Esophagus muscularis mucosa (tissue), 4 donors: ENCODE measurements at regions not wholly inside any gene's neighbourhood (a gene's known extent, or its start where the extent isn't known, plus 50 kb on each side); places are given as distances from the start of the nearest gene placed in this dataset.

ENCODE experiments used
- DNase-seq: peaks from one replicate; pipeline ENCODE4 v3.0.0-alpha.2; 2017; ENCODE audit errors: extremely low spot score
- H3K27ac ChIP-seq, 4 donors: fragments of 200-600 bp; sonication (generic); replicated peaks in 1 of 4; 1 replicate in 3 of 4; 2 replicates in 1 of 4; pipeline ENCODE4 v1.5.1; 2016 to 2019; ENCODE audit warnings: mild to moderate bottlenecking in 1 of 4
- H3K27me3 ChIP-seq, 4 donors: fragments of 200-600 bp; sonication (generic); one replicate each; pipeline versions ENCODE4 v1.5.1 to v1.6.0; 2016 to 2019
- H3K36me3 ChIP-seq, 4 donors: fragments of 200-600 bp; sonication (generic); one replicate each; pipeline ENCODE4 v1.5.1; 2016 to 2019
- H3K4me1 ChIP-seq, 4 donors: fragments of 200-600 bp; sonication (generic); one replicate each; pipeline ENCODE4 v1.5.1; 2016 to 2019
- H3K4me3 ChIP-seq, 4 donors: fragments of 200-600 bp; sonication (generic); 1 replicate in 2 of 4; 2 replicates in 2 of 4; pipeline ENCODE4 v1.5.1; 2016 to 2019; ENCODE audit warnings: mild to moderate bottlenecking in 4 of 4, moderate library complexity in 1 of 4
- H3K9me3 ChIP-seq, 4 donors: fragments of 200-600 bp; sonication (generic); 1 replicate in 3 of 4; 2 replicates in 1 of 4; pipeline ENCODE4 v1.5.1; 2016 to 2019
- EP300 ChIP-seq: sonication (generic); formaldehyde crosslinking; IDR thresholded peaks from one replicate; pipeline ENCODE4 v1.6.1; 2017; ENCODE audit warnings: antibody characterized with exemption
- POLR2A ChIP-seq: fragments of 450-650 bp; IDR thresholded peaks from one replicate; pipeline ENCODE4 v1.6.1; 2017; ENCODE audit warnings: antibody characterized with exemption, moderate library complexity, mild to moderate bottlenecking, low read depth
- POLR2AphosphoS5 ChIP-seq, 2 donors: sonication (generic); formaldehyde crosslinking; IDR thresholded peaks; one replicate each; pipeline ENCODE4 v1.6.1; 2017; ENCODE audit warnings: antibody characterized with exemption in 2 of 2
- WGBS: methylation state at CpG from one replicate; pipeline ENCODE4 v1.1.5; 2018; 5-methylcytosine and 5-hydroxymethylcytosine counted together
- intact Hi-C: fragments of 100-400 bp; cut with DNase I; formaldehyde crosslinking; loops from one replicate; pipeline ENCODE4 v1.15.1; 2023
- TF ChIP-seq, protein P1 (sequence below), 3 experiments: fragments of 200-600 bp in 2 of 3; fragments of 450-650 bp in 1 of 3; sonication (generic) in 2 of 3; IDR thresholded peaks; one replicate each; pipeline ENCODE4 v1.5.1; 2017 to 2019; ENCODE audit warnings: antibody characterized with exemption in 3 of 3, mild to moderate bottlenecking in 2 of 3, moderate library complexity in 1 of 3

DNA sequence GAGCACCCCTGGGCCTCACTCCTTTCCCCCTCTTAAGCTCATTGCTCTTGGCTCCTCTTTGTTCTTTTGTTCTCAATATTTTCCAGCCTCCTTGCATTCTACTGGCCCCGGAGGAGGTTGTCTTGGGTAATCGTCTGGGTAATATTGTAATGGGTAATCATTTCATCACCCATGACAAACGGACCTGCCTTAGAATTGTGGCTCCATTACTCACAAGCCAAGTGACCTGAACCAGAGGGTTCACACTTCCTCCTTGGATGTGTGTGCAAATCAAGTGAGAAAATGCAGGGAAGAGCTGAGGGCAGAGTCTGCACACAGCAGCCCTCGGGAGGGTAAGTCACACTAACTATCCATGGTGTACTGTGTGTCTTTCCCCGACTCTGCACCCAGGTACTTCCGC is 305.0 kb downstream of the BUD13 start:
- H3K4me3 ChIP-seq, result no peak overlapping the region
- intact Hi-C loops, result no loop called here
- WGBS, result 80% methylated on average over 6 of the region's 6 CpGs
- H3K4me1 ChIP-seq, result peaks cover 0 to 13% (median 5%) of the 10 kb centered on the region in 4 donors
- TF ChIP-seq POLR2AphosphoS5 (IDR thresholded peaks at IDR 0.05), result no peak
- TF ChIP-seq POLR2A, result no peak
- TF ChIP-seq, protein P1, sequence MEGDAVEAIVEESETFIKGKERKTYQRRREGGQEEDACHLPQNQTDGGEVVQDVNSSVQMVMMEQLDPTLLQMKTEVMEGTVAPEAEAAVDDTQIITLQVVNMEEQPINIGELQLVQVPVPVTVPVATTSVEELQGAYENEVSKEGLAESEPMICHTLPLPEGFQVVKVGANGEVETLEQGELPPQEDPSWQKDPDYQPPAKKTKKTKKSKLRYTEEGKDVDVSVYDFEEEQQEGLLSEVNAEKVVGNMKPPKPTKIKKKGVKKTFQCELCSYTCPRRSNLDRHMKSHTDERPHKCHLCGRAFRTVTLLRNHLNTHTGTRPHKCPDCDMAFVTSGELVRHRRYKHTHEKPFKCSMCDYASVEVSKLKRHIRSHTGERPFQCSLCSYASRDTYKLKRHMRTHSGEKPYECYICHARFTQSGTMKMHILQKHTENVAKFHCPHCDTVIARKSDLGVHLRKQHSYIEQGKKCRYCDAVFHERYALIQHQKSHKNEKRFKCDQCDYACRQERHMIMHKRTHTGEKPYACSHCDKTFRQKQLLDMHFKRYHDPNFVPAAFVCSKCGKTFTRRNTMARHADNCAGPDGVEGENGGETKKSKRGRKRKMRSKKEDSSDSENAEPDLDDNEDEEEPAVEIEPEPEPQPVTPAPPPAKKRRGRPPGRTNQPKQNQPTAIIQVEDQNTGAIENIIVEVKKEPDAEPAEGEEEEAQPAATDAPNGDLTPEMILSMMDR (IDR thresholded peaks at IDR 0.05), result no peak
- no peak for TF ChIP-seq EP300
- peaks cover 0 to 3% (median 0%) of the 10 kb centered on the region in 4 donors for H3K9me3 ChIP-seq
- no peaks in the 10 kb centered on the region for H3K36me3 ChIP-seq
- H3K27me3 ChIP-seq, result no peaks in the 10 kb centered on the region
- DNase-seq, result no peak
- H3K27ac ChIP-seq, result no peak overlapping the region

DNA sequence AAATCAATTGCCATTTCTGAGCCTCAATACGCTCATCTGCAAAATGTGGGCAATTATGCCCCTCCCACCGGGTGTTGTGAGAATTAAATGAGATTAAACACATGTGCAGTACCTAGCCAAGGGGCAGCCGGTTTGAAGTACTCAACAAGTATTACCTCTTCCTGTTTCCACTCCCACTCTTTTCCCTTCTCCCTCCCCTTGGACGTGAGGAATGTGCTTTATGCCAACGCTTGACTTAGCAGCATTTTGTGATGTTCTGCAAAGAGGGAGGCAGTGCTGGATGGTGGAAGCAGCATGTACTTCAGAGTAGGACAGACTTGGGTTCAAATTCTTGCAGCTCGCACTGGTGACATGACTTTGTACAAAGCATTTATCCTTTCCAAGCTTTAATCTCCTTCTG is 306.0 kb downstream of the BUD13 start:
- intact Hi-C loops, result no loop called here
- no peaks in the 10 kb centered on the region for H3K9me3 ChIP-seq
- peaks cover 0 to 5% (median 0%) of the 10 kb centered on the region in 4 donors for H3K4me1 ChIP-seq
- no peak for TF ChIP-seq EP300
- no peak for TF ChIP-seq POLR2AphosphoS5 (IDR thresholded peaks at IDR 0.05)
- TF ChIP-seq, protein P1 (IDR thresholded peaks at IDR 0.05), result no peak
- TF ChIP-seq POLR2A, result no peak
- WGBS, result 73% methylated on average over 6 of the region's 6 CpGs
- DNase-seq, result no peak
- H3K27me3 ChIP-seq, result no peaks in the 10 kb centered on the region
- no peaks in the 10 kb centered on the region for H3K36me3 ChIP-seq
- H3K4me3 ChIP-seq, result no peak overlapping the region
- H3K27ac ChIP-seq, result no peak overlapping the region

DNA sequence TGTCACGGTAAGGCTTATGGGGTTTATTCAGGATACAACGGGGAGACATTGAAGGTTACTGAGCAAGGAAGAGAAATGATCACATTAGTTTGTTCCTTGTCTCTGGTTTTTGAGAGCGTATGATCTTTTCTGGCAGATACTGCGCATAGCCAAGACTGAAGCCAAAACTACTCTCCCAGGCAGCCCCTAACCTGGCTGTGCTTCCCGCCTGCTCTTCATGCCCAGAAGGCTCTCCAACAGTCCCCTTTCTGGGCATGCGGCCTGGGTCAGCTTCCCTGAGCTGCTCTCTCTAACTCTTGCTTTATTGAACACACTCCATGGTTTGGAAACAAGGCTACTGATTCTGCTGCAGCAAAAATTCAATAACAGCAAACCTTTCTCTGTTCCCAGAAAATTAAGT is 306.6 kb downstream of the BUD13 start:
- TF ChIP-seq EP300, result no peak
- TF ChIP-seq POLR2AphosphoS5 (IDR thresholded peaks at IDR 0.05), result no peak
- no peak for TF ChIP-seq POLR2A
- TF ChIP-seq, protein P1 (IDR thresholded peaks at IDR 0.05), result no peak
- intact Hi-C loops, result no loop called here
- Histone ChIP-seq H3K27me3 (no peaks in the 10 kb centered on the region), H3K4me3 (no peak overlapping the region), H3K36me3 (no peaks in the 10 kb centered on the region), H3K9me3 (no peaks in the 10 kb centered on the region), H3K27ac (no peak overlapping the region), H3K4me1 (peaks cover 0 to 5% (median 0%) of the 10 kb centered on the region in 4 donors)
- WGBS, result 79% methylated on average over 6 of the region's 6 CpGs
- DNase-seq, result no peak

DNA sequence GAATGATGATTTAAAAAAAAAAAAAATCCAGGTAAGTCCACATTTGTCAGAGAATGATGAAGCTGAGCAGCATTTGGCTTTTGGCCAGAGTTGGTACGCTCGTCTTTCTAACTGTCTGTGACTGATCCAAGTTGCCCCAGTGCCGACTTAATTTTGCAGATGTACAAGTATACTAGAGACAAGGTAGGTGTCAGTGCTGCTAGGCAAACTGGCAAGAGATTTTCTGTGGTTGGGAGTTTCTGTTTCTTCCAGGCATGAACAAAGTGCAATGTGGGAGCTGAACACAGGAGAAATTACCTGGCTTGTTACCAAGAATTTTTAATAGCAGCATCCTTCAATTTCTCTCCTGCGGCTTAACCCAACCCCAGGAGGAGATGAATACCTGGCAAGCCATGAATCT is 307.7 kb downstream of the BUD13 start:
- Histone ChIP-seq H3K4me1 (peaks cover 0 to 9% (median 7%) of the 10 kb centered on the region in 4 donors), H3K4me3 (no peak overlapping the region), H3K9me3 (no peaks in the 10 kb centered on the region), H3K27me3 (no peaks in the 10 kb centered on the region), H3K36me3 (no peaks in the 10 kb centered on the region), H3K27ac (no peak overlapping the region)
- no peak for DNase-seq
- TF ChIP-seq EP300 (no peak), POLR2AphosphoS5 (IDR thresholded peaks at IDR 0.05) (no peak), POLR2A (no peak)
- TF ChIP-seq, protein P1 (IDR thresholded peaks at IDR 0.05), result no peak
- intact Hi-C loops, result no loop called here
- WGBS, result 45% methylated on average over 4 of the region's 4 CpGs

DNA sequence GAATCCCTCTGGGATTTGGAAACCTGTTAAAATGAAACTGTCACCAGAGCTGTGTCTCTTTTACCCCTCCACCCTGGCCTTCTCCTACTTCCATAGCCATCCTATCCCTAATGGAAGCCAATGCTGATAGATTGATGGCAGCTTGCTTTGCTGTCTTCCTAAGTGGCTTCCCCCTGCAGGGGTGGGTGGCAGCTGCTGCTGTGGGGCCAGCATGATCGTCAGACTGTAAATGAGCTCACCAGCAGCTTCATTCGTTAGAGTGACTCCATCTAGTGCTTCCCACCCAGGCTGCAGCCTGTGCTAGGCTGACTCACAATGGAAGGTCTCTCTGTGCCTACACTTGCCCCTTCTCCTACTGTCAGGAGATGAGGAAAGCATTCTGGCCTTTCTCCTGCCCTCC is 311.0 kb downstream of the BUD13 start:
- Histone ChIP-seq H3K27me3 (no peaks in the 10 kb centered on the region), H3K4me1 (peaks cover 0 to 28% (median 18%) of the 10 kb centered on the region in 4 donors), H3K9me3 (no peaks in the 10 kb centered on the region), H3K4me3 (no peak overlapping the region), H3K27ac (no peak overlapping the region), H3K36me3 (no peaks in the 10 kb centered on the region)
- WGBS, result no CpG with 5 or more reads among the region's 2 CpGs
- no peak for DNase-seq
- TF ChIP-seq EP300, result no peak
- intact Hi-C loops, result no loop called here
